Astrocyte of the spinal cord (primary cell): ENCODE measurements at regions not wholly inside any gene's neighbourhood (a gene's known extent, or its start where the extent isn't known, plus 50 kb on each side); places are given as distances from the start of the nearest gene placed in this dataset.

Source experiments
- DNase-seq: peaks from one replicate; pipeline ENCODE4 v3.0.0; 2011; ENCODE audit warnings: low read depth, low spot score
- H3K4me3 ChIP-seq: 2 replicates; pipeline ENCODE4 v1.5.1; 2011; ENCODE audit warnings: low read depth, mild to moderate bottlenecking, low read length, moderate library complexity
- CTCF ChIP-seq: IDR thresholded peaks from 2 replicates; pipeline ENCODE4 v1.5.1; 2012; ENCODE audit warnings: low read depth, mild to moderate bottlenecking, low read length, inconsistent platforms
- in situ Hi-C: cut with HindIII; loops from 2 replicates; pipeline ENCODE4 v1.10.0; 2017; ENCODE audit warnings: low sequenced_read_pairs

- in situ Hi-C loops = no loop called here
These were observed 97.1 kb downstream of the ARF6 start for GRCh38 chr14:49989966-49990365.

GRCh38 chr14:49991491-49991890 lies 98.6 kb downstream of the ARF6 start:
- TF ChIP-seq CTCF = no peak
- in situ Hi-C loops = no loop called here
- no peak overlapping the region for H3K4me3 ChIP-seq
- DNase-seq = no peak

More at GRCh38 chr14:49989966-49990365, 97.1 kb downstream of the ARF6 start:
- no peak for TF ChIP-seq CTCF
- H3K4me3 ChIP-seq = no peak overlapping the region
- DNase-seq = no peak

GRCh38 chr14:49992036-49992435 lies 99.2 kb downstream of the ARF6 start:
- H3K4me3 ChIP-seq = no peak overlapping the region
- no peak for TF ChIP-seq CTCF
- in situ Hi-C loops = no loop called here
- DNase-seq = no peak

GRCh38 chr14:49992448-49992847 lies 99.6 kb downstream of the ARF6 start:
- no peak for DNase-seq
- in situ Hi-C loops = no loop called here
- no peak overlapping the region for H3K4me3 ChIP-seq
- no peak for TF ChIP-seq CTCF

GRCh38 chr14:49992901-49993339 lies 100.0 kb downstream of the ARF6 start:
- in situ Hi-C loops = no loop called here
- TF ChIP-seq CTCF = no peak
- no peak overlapping the region for H3K4me3 ChIP-seq
- DNase-seq = peak; percentile 58

GRCh38 chr14:49993565-49993964 lies 100.7 kb downstream of the ARF6 start:
- in situ Hi-C loops = no loop called here
- TF ChIP-seq CTCF = no peak
- no peak overlapping the region for H3K4me3 ChIP-seq
- DNase-seq = no peak
